Hepatocyte (in vitro differentiated cells): ENCODE measurements at regions not wholly inside any gene's neighbourhood (a gene's known extent, or its start where the extent isn't known, plus 50 kb on each side); places are given as distances from the start of the nearest gene placed in this dataset.

Source experiments
- EZH2 ChIP-seq: fragments of 200-600 bp; sonication (generic); IDR thresholded peaks from 2 replicates; pipeline ENCODE4 v1.6.1; 2016; ENCODE audit warnings: antibody characterized with exemption, mild to moderate bottlenecking, borderline replicate concordance
- TF ChIP-seq, protein P1 (sequence below): fragments of 200-600 bp; sonication (generic); IDR thresholded peaks from 2 replicates; pipeline ENCODE4 v1.5.1; 2016; ENCODE audit warnings: antibody characterized with exemption, mild to moderate bottlenecking; ENCODE audit not compliant: poor library complexity

DNA sequence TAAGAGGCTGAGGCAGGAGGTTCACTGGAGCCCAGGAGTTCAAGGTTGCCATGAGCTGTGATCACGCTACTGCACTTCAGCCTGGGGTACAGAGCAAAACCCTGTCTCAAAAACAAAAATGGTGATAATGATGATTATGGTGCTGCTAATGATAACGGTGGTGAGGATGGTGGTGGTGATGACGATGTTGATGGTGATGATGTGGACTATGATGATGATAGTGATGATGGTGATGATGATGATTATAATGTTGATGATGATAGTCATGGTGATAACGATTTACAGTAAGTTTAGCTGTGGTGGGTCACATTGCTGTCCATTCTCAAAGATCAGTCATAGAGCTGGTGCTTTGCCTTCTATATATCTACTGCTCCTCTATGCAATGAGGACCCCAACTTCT, 1340.6 kb downstream of the UQCRFS1 start:
- TF ChIP-seq, protein P1, sequence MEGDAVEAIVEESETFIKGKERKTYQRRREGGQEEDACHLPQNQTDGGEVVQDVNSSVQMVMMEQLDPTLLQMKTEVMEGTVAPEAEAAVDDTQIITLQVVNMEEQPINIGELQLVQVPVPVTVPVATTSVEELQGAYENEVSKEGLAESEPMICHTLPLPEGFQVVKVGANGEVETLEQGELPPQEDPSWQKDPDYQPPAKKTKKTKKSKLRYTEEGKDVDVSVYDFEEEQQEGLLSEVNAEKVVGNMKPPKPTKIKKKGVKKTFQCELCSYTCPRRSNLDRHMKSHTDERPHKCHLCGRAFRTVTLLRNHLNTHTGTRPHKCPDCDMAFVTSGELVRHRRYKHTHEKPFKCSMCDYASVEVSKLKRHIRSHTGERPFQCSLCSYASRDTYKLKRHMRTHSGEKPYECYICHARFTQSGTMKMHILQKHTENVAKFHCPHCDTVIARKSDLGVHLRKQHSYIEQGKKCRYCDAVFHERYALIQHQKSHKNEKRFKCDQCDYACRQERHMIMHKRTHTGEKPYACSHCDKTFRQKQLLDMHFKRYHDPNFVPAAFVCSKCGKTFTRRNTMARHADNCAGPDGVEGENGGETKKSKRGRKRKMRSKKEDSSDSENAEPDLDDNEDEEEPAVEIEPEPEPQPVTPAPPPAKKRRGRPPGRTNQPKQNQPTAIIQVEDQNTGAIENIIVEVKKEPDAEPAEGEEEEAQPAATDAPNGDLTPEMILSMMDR, result no peak
- no peak for TF ChIP-seq EZH2
